RWPE1 (cell line): ENCODE measurements at regions not wholly inside any gene's neighbourhood (a gene's known extent, or its start where the extent isn't known, plus 50 kb on each side); places are given as distances from the start of the nearest gene placed in this dataset.

Source experiments
- CTCF ChIA-PET: fragments of 350-600 bp; sonication (Branson Sonifier 250); formaldehyde crosslinking; extraction: SDS; loops from one replicate; lab custom pipeline; 2021; lab: Yijun Ruan, JAX
- POLR2A ChIA-PET: fragments of 400-600 bp; formaldehyde crosslinking; extraction: SDS; loops from one replicate; lab custom pipeline; 2020; ENCODE audit warnings: antibody characterized with exemption; ENCODE audit not compliant: low non-redundant PET; lab: Yijun Ruan, JAX
- DNase-seq: peaks from one replicate; pipeline ENCODE4 v3.0.0; 2012; ENCODE audit warnings: low spot score
- H3K27ac ChIP-seq: fragments of 450-650 bp; 2 replicates; pipeline ENCODE4 v1.5.1; 2017
- TF ChIP-seq, protein P1 (sequence below): fragments of 450-650 bp; conservative IDR thresholded peaks from 2 replicates; pipeline ENCODE4 v1.5.1; 2017; ENCODE audit warnings: low read depth, mild to moderate bottlenecking

DNA sequence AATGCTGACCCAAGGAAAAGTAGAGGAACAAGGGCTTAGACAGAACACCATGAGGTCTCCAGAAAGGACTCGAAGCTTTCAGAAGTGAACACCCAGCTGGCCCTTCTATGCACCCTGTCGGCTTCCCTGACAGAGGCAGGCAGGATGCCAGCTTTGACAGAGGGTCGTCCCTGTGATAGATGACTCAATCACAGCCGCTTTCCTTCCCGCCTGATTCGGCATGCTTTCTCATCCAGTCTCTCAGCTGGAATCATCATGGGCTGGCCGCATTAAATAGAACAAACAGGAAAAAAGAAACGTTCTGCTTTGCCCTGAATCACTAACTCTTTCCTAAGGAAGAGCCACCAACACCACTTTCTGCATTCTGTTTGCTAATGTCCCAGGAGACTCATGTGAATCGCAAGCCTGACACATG lies 140.3 kb upstream of the RAB12 start:
- TF ChIP-seq, protein P1, sequence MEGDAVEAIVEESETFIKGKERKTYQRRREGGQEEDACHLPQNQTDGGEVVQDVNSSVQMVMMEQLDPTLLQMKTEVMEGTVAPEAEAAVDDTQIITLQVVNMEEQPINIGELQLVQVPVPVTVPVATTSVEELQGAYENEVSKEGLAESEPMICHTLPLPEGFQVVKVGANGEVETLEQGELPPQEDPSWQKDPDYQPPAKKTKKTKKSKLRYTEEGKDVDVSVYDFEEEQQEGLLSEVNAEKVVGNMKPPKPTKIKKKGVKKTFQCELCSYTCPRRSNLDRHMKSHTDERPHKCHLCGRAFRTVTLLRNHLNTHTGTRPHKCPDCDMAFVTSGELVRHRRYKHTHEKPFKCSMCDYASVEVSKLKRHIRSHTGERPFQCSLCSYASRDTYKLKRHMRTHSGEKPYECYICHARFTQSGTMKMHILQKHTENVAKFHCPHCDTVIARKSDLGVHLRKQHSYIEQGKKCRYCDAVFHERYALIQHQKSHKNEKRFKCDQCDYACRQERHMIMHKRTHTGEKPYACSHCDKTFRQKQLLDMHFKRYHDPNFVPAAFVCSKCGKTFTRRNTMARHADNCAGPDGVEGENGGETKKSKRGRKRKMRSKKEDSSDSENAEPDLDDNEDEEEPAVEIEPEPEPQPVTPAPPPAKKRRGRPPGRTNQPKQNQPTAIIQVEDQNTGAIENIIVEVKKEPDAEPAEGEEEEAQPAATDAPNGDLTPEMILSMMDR, result no peak
- POLR2A ChIA-PET, result no interaction called here
- CTCF ChIA-PET, result interaction anchor here (0.5 to 2.2 kb wide), 2 partner anchors 10 to 679 kb away, joined by 4 to 12 read pairs; no protein-coding TSS in a partner anchor
- H3K27ac ChIP-seq, result no peak overlapping the region
- no peak for DNase-seq

DNA sequence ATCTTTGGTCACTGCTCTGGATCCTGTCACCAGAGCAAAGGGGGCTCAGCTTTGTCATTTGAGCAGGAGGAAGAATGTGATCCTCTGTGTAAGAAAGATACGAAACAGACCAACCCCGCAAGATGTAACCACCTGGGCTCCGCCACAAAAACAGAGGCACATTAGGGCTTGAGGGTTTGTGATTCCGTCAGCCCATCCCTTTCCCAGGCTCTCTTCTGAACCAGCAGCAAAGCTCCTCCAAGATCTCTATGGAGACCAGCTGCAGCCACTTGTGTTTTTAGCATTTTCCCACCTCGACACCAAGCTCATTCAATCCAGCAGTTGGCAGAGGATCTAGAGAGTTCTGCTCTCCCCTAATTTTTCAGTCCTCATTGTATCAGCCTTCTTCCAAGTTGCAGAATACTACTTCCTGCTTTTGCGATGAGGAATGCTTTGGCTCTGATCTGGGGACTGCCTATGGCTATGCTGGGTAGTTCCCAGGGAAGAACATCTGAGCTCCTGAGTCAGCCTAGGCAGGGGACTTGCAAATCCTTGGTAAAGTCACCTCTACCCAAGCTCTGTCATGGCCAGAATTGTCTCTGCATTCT lies 139.6 kb upstream of the RAB12 start:
- no peak for DNase-seq
- no peak overlapping the region for H3K27ac ChIP-seq
- POLR2A ChIA-PET, result no interaction called here
- TF ChIP-seq, protein P1, result no peak
- CTCF ChIA-PET, result interaction anchor here (0.5 to 0.6 kb wide), 2 partner anchors 11 to 680 kb away, joined by 3 to 4 read pairs; no protein-coding TSS in a partner anchor

DNA sequence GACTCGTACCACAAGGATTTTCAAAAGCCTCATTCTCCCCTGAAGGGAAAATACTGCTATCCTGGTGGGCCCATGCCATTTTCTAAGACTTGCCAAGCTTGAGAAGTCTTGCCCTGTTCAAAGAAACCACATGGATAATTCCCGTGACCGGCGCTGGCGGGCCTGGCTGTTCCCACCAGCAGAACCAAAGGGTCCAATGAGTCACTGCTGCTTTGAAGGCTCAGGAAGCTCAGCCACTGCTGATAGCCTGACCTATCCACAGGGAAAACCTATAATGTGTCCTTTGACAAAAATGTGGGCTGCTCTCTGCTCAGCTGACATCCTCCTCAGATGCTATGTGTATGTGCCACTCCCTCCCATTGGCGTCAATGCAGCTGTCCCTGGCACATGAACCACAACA lies 137.9 kb upstream of the RAB12 start:
- TF ChIP-seq, protein P1, result no peak
- ChIA-PET CTCF (interaction anchor here (0.6 kb wide), 1 partner anchor 89 kb away, joined by 4 read pairs; no protein-coding TSS in a partner anchor), POLR2A (no interaction called here)
- H3K27ac ChIP-seq, result no peak overlapping the region
- no peak for DNase-seq

DNA sequence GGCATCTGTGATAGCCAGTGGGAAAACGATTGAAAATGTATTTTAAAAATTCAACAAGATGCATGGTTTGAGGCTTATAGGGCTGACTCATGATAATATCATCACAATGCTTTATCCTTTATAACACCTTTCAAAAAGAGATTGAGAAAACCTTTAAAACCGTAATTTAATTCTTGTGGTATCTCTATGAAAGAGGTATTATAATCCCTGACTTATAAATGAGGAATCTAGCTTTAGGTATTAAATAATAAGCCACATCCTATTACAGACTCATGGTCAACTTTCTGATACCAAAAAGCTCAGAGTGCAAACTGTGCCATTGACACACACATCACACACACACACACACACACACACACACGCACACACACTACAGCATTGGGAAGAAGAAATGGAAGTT lies 134.6 kb upstream of the RAB12 start:
- DNase-seq, result no peak
- ChIA-PET POLR2A (no interaction called here), CTCF (no interaction called here)
- H3K27ac ChIP-seq, result no peak overlapping the region
- TF ChIP-seq, protein P1, result no peak

DNA sequence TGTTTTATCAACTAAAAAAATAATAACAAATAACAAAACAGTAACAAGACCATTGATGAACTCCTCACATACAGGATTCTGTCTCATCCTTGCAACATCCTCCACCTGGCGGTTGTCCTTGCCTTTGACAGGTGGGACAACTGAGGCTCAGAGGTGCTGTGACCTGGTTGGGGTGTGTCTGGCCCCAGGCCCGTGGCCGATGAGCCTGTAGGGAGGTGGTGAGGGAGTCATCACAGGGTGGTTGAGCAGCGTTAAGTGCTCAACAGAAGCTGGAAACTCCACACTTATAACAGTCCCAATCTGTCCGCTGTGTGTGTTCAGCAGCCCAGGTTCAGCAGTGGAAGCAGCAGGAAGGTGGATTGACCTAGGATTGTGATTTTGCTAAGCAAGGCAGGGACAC lies 131.6 kb upstream of the RAB12 start:
- no peak overlapping the region for H3K27ac ChIP-seq
- TF ChIP-seq, protein P1, result no peak
- CTCF ChIA-PET, result interaction anchor here (0.7 to 1.4 kb wide), 3 partner anchors 9 to 694 kb away, joined by 3 read pairs; no protein-coding TSS in a partner anchor
- no peak for DNase-seq
- POLR2A ChIA-PET, result no interaction called here

DNA sequence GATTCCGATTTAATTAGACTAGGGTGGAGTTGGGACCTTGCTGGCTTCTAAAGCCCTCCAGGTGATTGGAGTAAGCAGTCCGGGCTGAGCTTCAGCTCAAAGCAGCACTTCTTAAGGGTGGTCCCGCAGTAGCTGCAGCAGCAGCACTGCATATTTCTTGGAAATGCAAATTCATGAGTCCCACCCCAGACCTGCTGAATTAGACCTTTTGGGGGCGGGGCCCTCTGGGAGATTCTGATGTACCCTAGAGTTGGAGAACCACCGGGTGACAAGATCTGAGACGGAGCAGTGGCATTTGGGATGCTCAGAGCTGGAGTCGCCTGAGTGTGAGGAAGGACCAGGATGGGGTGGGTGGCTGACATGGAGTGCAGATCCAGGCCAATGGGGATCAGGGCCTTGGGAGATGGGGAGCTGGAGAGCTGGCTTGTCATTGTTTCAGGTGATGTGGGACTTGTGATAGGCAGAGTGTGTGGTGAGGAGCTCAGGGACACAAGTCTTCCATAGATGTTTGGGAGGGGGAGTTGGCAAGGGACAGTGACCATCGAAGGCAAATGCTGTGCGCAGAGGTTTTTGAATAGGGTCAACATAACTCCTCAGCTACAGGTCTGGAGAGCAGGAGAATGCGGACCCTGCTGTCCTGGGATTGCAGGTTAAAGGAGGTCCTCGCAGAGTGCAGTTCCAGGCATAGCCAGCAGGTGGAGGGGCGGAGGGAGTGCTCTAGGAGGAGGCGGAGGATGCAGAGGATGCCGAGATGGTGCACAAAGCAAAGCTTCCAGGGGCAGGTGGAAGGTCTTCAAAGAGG lies 130.9 kb upstream of the RAB12 start:
- ChIA-PET POLR2A (no interaction called here), CTCF (interaction anchor here (0.6 to 1.4 kb wide), 20 partner anchors 8 to 1300 kb away, joined by 3 to 12 read pairs (median 4); no protein-coding TSS in a partner anchor)
- TF ChIP-seq, protein P1, result peak; percentile 73
- DNase-seq, result peak; percentile 76
- H3K27ac ChIP-seq, result no peak overlapping the region
